ENCODE measurements at regions not wholly inside any gene's neighbourhood (a gene's known extent, or its start where the extent isn't known, plus 50 kb on each side); places are given as distances from the start of the nearest gene placed in this dataset.

GRCh38 chr4:64729561-64729960 is 320.3 kb upstream of the TECRL start:
- TF ChIP-seq CTCF (IDR thresholded peaks at IDR 0.05) = no peak
- no peak for TF ChIP-seq POLR2AphosphoS5 (IDR thresholded peaks at IDR 0.05)
- no peak for TF ChIP-seq EP300 (IDR thresholded peaks at IDR 0.05)
- no peak for TF ChIP-seq POLR2A (IDR thresholded peaks at IDR 0.05; ENCODE audit: low read depth)
